ENCODE measurements at regions not wholly inside any gene's neighbourhood (a gene's known extent, or its start where the extent isn't known, plus 50 kb on each side); places are given as distances from the start of the nearest gene placed in this dataset.

DNA sequence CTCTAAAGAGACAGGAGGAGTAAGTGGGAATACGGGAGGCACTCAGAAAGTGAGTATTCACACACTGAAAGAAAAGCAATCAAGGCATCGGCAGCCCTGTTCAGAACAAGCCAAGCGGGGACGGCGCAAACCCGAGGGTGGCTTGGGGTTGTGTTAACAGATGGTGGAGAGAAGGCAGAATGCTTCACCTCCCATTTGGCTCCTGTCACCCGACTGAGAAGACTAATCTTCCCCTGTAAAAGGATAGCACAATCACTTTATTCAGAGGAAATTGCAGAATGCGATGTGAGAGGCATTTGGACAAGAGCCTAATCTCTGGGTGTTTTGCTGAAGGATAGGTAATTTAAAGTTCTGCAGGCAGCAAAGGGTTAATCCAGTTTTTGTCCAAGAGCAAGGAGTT, 119.3 kb upstream of the WSCD1 start:
- BruUV-seq (replicated peaks), result no TSS peak
- Histone ChIP-seq H2BK20ac (ENCODE audit: low read depth, low read length) (no peak overlapping the region), H3K4me3 (ENCODE audit: insufficient read depth, low read depth, low read length) (no peak overlapping the region), H2AFZ (replicated peaks; ENCODE audit: low read length, poor library complexity) (no peak overlapping the region), H3K23ac (ENCODE audit: low read depth, low read length) (no peak overlapping the region), H2AK5ac (ENCODE audit: low read depth, low read length) (no peak overlapping the region), H4K5ac (ENCODE audit: low read depth, low read length) (no peak overlapping the region), H2BK5ac (ENCODE audit: low read depth, low read length, poor library complexity, severe bottlenecking) (no peak overlapping the region), H2BK120ac (ENCODE audit: low read depth, low read length) (no peak overlapping the region), H3K27ac (ENCODE audit: insufficient read depth, low read length) (no peak overlapping the region), H2BK15ac (ENCODE audit: low read depth, low read length) (no peak overlapping the region), H3K79me1 (ENCODE audit: low read depth in 1 of 2, low read length in 2 of 2) (no peaks in the 10 kb centered on the region), H3K18ac (ENCODE audit: low read depth, low read length) (no peak overlapping the region), H3K4me1 (ENCODE audit: control insufficient read depth, insufficient read depth, low read length) (no peaks in the 10 kb centered on the region), H3K56ac (ENCODE audit: extremely low read depth, insufficient read depth, low read length) (no peak overlapping the region), H4K20me1 (ENCODE audit: insufficient read depth, low read length) (no peaks in the 10 kb centered on the region), H3K27me3 (ENCODE audit: control insufficient read depth, insufficient read depth, low read length) (no peaks in the 10 kb centered on the region), H3K36me3 (ENCODE audit: control insufficient read depth, insufficient read depth, low read length) (no peaks in the 10 kb centered on the region), H2AK9ac (replicated peaks; ENCODE audit: low read depth, low read length, poor library complexity) (no peak overlapping the region), H3K9me1 (ENCODE audit: insufficient read depth, low read length) (no peaks in the 10 kb centered on the region), H3K4ac (ENCODE audit: low read depth, low read length) (no peak overlapping the region), H4K91ac (ENCODE audit: insufficient read depth, low read depth, low read length) (no peak overlapping the region), H3K4me2 (ENCODE audit: low read depth, low read length) (no peak overlapping the region), H3K9me3 (ENCODE audit: control insufficient read depth, insufficient read depth, low read length) (peaks cover 7% of the 10 kb centered on the region; the same call in 1 of the 2 replicates), H3K14ac (replicated peaks; ENCODE audit: low read depth, low read length) (no peak overlapping the region), H4K8ac (ENCODE audit: low read depth in 2 of 2, low read length in 2 of 2) (no peak overlapping the region), H3K9ac (ENCODE audit: low read depth, low read length) (no peak overlapping the region)
- dilution Hi-C loops (cut with HindIII; ENCODE audit: low sequenced_read_pairs, unreplicated experiment) (no loop called here), intact Hi-C loops (cut with micrococcal nuclease) (no loop called here), in situ Hi-C loops (cut with MboI; ENCODE audit: low sequenced_read_pairs) (no loop called here)
- POLR2A ChIA-PET (ENCODE audit: unreplicated experiment), result no interaction called here
- TF ChIP-seq, protein P1, sequence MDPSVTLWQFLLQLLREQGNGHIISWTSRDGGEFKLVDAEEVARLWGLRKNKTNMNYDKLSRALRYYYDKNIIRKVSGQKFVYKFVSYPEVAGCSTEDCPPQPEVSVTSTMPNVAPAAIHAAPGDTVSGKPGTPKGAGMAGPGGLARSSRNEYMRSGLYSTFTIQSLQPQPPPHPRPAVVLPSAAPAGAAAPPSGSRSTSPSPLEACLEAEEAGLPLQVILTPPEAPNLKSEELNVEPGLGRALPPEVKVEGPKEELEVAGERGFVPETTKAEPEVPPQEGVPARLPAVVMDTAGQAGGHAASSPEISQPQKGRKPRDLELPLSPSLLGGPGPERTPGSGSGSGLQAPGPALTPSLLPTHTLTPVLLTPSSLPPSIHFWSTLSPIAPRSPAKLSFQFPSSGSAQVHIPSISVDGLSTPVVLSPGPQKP (IDR thresholded peaks at IDR 0.05; ENCODE audit: borderline replicate concordance, low read depth, low read length), result no peak
- TF ChIP-seq MXI1 (IDR thresholded peaks at IDR 0.05; ENCODE audit: borderline replicate concordance, low read depth, low read length) (no peak), RAD21 (IDR thresholded peaks at IDR 0.05; ENCODE audit: low read length) (no peak), SMC3 (IDR thresholded peaks at IDR 0.05; ENCODE audit: low read depth, low read length) (no peak), CHD1 (IDR thresholded peaks at IDR 0.05; ENCODE audit: low read depth, low read length) (no peak), NFE2L2 (IDR thresholded peaks at IDR 0.05; ENCODE audit: low read depth, low read length) (no peak), FOS (IDR thresholded peaks at IDR 0.05; ENCODE audit: low read depth, low read length) (no peak)
- TF ChIP-seq, protein P2, sequence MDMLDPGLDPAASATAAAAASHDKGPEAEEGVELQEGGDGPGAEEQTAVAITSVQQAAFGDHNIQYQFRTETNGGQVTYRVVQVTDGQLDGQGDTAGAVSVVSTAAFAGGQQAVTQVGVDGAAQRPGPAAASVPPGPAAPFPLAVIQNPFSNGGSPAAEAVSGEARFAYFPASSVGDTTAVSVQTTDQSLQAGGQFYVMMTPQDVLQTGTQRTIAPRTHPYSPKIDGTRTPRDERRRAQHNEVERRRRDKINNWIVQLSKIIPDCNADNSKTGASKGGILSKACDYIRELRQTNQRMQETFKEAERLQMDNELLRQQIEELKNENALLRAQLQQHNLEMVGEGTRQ (IDR thresholded peaks at IDR 0.05; ENCODE audit: low read depth, low read length), result no peak
- 0% methylated on average over 1 of the region's 8 CpGs; no CpG with 5 or more reads in 1 of the 2 experiments for WGBS, 2 experiments (ENCODE audit: extremely low coverage in 2 of 2, insufficient read length in 1 of 2)
- no peak for ATAC-seq (ENCODE audit: low read depth)
- CTCF ChIA-PET, result no interaction called here
- no peak for DNase-seq
